ENCODE measurements at regions not wholly inside any gene's neighbourhood (a gene's known extent, or its start where the extent isn't known, plus 50 kb on each side); places are given as distances from the start of the nearest gene placed in this dataset.

- TF ChIP-seq CTCF (IDR thresholded peaks at IDR 0.05; ENCODE audit: extremely low read depth in 1 of 2, insufficient read depth in 1 of 2, low read depth in 1 of 2, low read length in 2 of 2): no peak
- no peak for TF ChIP-seq POLR2AphosphoS5 (IDR thresholded peaks at IDR 0.05; ENCODE audit: insufficient read depth, low read depth, low read length)
These were observed 232.2 kb downstream of the TRIB2 start for GRCh38 chr2:12948961-12949353.

All from endothelial cell of umbilical vein (primary cell).